Astrocyte (in vitro differentiated cells and primary cell): ENCODE measurements at regions not wholly inside any gene's neighbourhood (a gene's known extent, or its start where the extent isn't known, plus 50 kb on each side); places are given as distances from the start of the nearest gene placed in this dataset.

Experiments used
- DNase-seq: peaks from one replicate; pipeline ENCODE4 v3.0.0-alpha.2; 2010; ENCODE audit warnings: low read depth
- FAIRE-seq: peaks from 2 replicates; lab custom pipeline; 2011; peaks lifted over from hg19 to GRCh38; lab: Jason Lieb, UNC
- H2AFZ ChIP-seq: 2 replicates; pipeline ENCODE4 v1.6.0; 2012; ENCODE audit warnings: low read depth, low read length, inconsistent platforms
- H3K27ac ChIP-seq: 2 replicates; pipeline ENCODE4 v1.5.1; 2011; ENCODE audit warnings: low read depth, low read length, inconsistent platforms
- H3K27me3 ChIP-seq: 2 replicates; pipeline ENCODE4 v1.6.0; 2011; ENCODE audit warnings: low read length, inconsistent platforms; ENCODE audit not compliant: insufficient read depth
- H3K36me3 ChIP-seq: 2 replicates; pipeline ENCODE4 v1.5.1; 2011; ENCODE audit warnings: low read length, inconsistent platforms; ENCODE audit not compliant: insufficient read depth
- H3K4me1 ChIP-seq: 2 replicates; pipeline ENCODE4 v1.5.1; 2011; ENCODE audit warnings: low read length, inconsistent platforms; ENCODE audit not compliant: insufficient read depth
- H3K4me2 ChIP-seq: 2 replicates; pipeline ENCODE4 v1.6.0; 2012; ENCODE audit warnings: low read length, inconsistent platforms
- H3K4me3 ChIP-seq: 2 replicates; pipeline ENCODE4 v1.5.1; 2011; ENCODE audit warnings: low read depth, mild to moderate bottlenecking, low read length, inconsistent platforms; ENCODE audit not compliant: insufficient read depth
- H3K79me2 ChIP-seq: 2 replicates; pipeline ENCODE4 v1.6.0; 2012; ENCODE audit warnings: mild to moderate bottlenecking, low read length, inconsistent platforms; ENCODE audit not compliant: insufficient read depth
- H3K9ac ChIP-seq: 2 replicates; pipeline ENCODE4 v1.6.0; 2012; ENCODE audit warnings: mild to moderate bottlenecking, low read length, inconsistent platforms
- H3K9me3 ChIP-seq: 2 replicates; pipeline ENCODE4 v1.5.1; 2012; ENCODE audit warnings: low read depth, mild to moderate bottlenecking, low read length, inconsistent platforms; ENCODE audit not compliant: insufficient read depth
- H4K20me1 ChIP-seq: 2 replicates; pipeline ENCODE4 v1.6.0; 2012; ENCODE audit warnings: low read length, inconsistent platforms; ENCODE audit not compliant: insufficient read depth
- H3K27ac Mint-ChIP-seq: one replicate; pipeline ENCODE4 v1.8.0; 2021; ENCODE audit warnings: mild to moderate bottlenecking, mixed read lengths; ENCODE audit not compliant: unreplicated experiment
- H3K27me3 Mint-ChIP-seq: one replicate; pipeline ENCODE4 v1.8.0; 2021; ENCODE audit warnings: low read depth, mixed read lengths; ENCODE audit not compliant: unreplicated experiment
- H3K36me3 Mint-ChIP-seq: one replicate; pipeline ENCODE4 v1.8.0; 2021; ENCODE audit warnings: low read depth, mixed read lengths; ENCODE audit not compliant: unreplicated experiment
- H3K4me1 Mint-ChIP-seq: one replicate; pipeline ENCODE4 v1.8.0; 2021; ENCODE audit warnings: low read depth, mixed read lengths; ENCODE audit not compliant: unreplicated experiment
- H3K4me3 Mint-ChIP-seq: one replicate; pipeline ENCODE4 v1.8.0; 2021; ENCODE audit warnings: mild to moderate bottlenecking, moderate library complexity, mixed read lengths; ENCODE audit not compliant: unreplicated experiment
- H3K9me3 Mint-ChIP-seq: one replicate; pipeline ENCODE4 v1.8.0; 2021; ENCODE audit warnings: mild to moderate bottlenecking, mixed read lengths; ENCODE audit not compliant: unreplicated experiment
- CTCF ChIP-seq: IDR thresholded peaks from 2 replicates; pipeline ENCODE4 v1.5.1; 2011; ENCODE audit warnings: low read depth, mild to moderate bottlenecking, inconsistent platforms, low read length, moderate library complexity; ENCODE audit not compliant: insufficient read depth
- EZH2 ChIP-seq: IDR thresholded peaks from 2 replicates; pipeline ENCODE4 v1.6.1; 2012; ENCODE audit warnings: mild to moderate bottlenecking, low read length, inconsistent platforms; ENCODE audit not compliant: insufficient read depth

- Histone ChIP-seq H3K4me3 (no peak overlapping the region), H3K79me2 (no peaks in the 10 kb centered on the region), H2AFZ (no peak overlapping the region), H3K9me3 (no peaks in the 10 kb centered on the region), H3K36me3 (no peaks in the 10 kb centered on the region), H3K4me2 (no peak overlapping the region), H4K20me1 (no peaks in the 10 kb centered on the region), H3K27ac (no peak overlapping the region), H3K4me1 (no peaks in the 10 kb centered on the region), H3K27me3 (no peaks in the 10 kb centered on the region), H3K9ac (no peak overlapping the region)
- Mint-ChIP-seq H3K36me3 (no peaks in the 10 kb centered on the region), H3K27me3 (no peaks in the 10 kb centered on the region), H3K27ac (no peak overlapping the region), H3K9me3 (no peaks in the 10 kb centered on the region), H3K4me1 (no peaks in the 10 kb centered on the region), H3K4me3 (no peak overlapping the region)
- TF ChIP-seq CTCF, result no peak
- TF ChIP-seq EZH2, result no peak
- DNase-seq (no peak), FAIRE-seq (no peak)
Measured at GRCh38 chr21:17264182-17264581, 248.7 kb upstream of the CXADR start.

GRCh38 chr21:17269760-17270159 is 243.1 kb upstream of the CXADR start:
- H3K4me3 Mint-ChIP-seq, result no peak overlapping the region

More at GRCh38 chr21:17269760-17270159, 243.1 kb upstream of the CXADR start:
- Histone ChIP-seq H2AFZ (no peak overlapping the region), H3K9ac (no peak overlapping the region), H3K4me3 (no peak overlapping the region), H3K36me3 (no peaks in the 10 kb centered on the region), H3K79me2 (no peaks in the 10 kb centered on the region), H3K27ac (no peak overlapping the region), H3K4me2 (no peak overlapping the region), H3K4me1 (no peaks in the 10 kb centered on the region), H4K20me1 (no peaks in the 10 kb centered on the region), H3K9me3 (no peaks in the 10 kb centered on the region), H3K27me3 (no peaks in the 10 kb centered on the region)
- no peaks in the 10 kb centered on the region for H3K4me1 Mint-ChIP-seq
- no peaks in the 10 kb centered on the region for H3K27me3 Mint-ChIP-seq
- FAIRE-seq (no peak), DNase-seq (no peak)
- no peak overlapping the region for H3K27ac Mint-ChIP-seq
- H3K9me3 Mint-ChIP-seq, result peaks cover 2% of the 10 kb centered on the region
- TF ChIP-seq EZH2 (no peak), CTCF (no peak)
- no peaks in the 10 kb centered on the region for H3K36me3 Mint-ChIP-seq
